HepG2 (cell line): ENCODE measurements at regions not wholly inside any gene's neighbourhood (a gene's known extent, or its start where the extent isn't known, plus 50 kb on each side); places are given as distances from the start of the nearest gene placed in this dataset.

Source experiments
- ATAC-seq: fragments of 200-7000 bp; cut with Tn5 transposase; 3 replicates; pipeline ENCODE4 v1.9.1; 2020; ENCODE audit warnings: mild to moderate bottlenecking, moderate library complexity
- BruUV-seq: library from RNA; stranded (reverse); fragments of 400-500 nt; replicated peaks from 2 replicates; lab custom pipeline; 2021; lab: Mats Ljungman, UMichigan
- CTCF ChIA-PET: fragments of 300-600 bp; formaldehyde crosslinking; extraction: SDS; loops from one replicate; lab custom pipeline; 2021; ENCODE audit warnings: low total read pairs, inconsistent platforms, low intra/inter-chr PET ratio; lab: Yijun Ruan, JAX
- POLR2A ChIA-PET: fragments of 350-600 bp; sonication (Branson Sonifier 250); formaldehyde crosslinking; loops from one replicate; lab custom pipeline; 2020; ENCODE audit warnings: antibody characterized with exemption, inconsistent platforms; lab: Yijun Ruan, JAX
- DNase-seq: peaks from one replicate; pipeline ENCODE4 v3.0.0-alpha.2; 2015; ENCODE audit warnings: low spot score
- FAIRE-seq: peaks from 3 replicates; lab custom pipeline; 2011; peaks lifted over from hg19 to GRCh38; lab: Jason Lieb, UNC
- H2AFZ ChIP-seq: one replicate; pipeline ENCODE4 v1.6.1; 2011; ENCODE audit warnings: low read length, inconsistent platforms
- H3K27ac ChIP-seq: fragments of 300-600 bp; 3 replicates; pipeline ENCODE4 v1.8.0; 2011; ENCODE audit warnings: mixed run types, mild to moderate bottlenecking, mixed read lengths, low read length, inconsistent platforms; ENCODE audit not compliant: insufficient read depth; ENCODE audit errors: extremely low read length
- H3K27me3 ChIP-seq, 2 experiments: fragments of 200-600 bp in 1 of 2; 2 replicates in 1 of 2; 3 replicates in 1 of 2; pipeline versions ENCODE4 v1.6.0 to v1.8.0; 2011; ENCODE audit warnings: low read length in 2 of 2, mild to moderate bottlenecking in 2 of 2, moderate library complexity in 2 of 2, inconsistent platforms in 1 of 2; ENCODE audit not compliant: insufficient read depth in 2 of 2, control insufficient read depth in 1 of 2
- H3K36me3 ChIP-seq, 2 experiments: fragments of 200-600 bp in 1 of 2; replicated peaks in 1 of 2; 2 replicates in 1 of 2; 3 replicates in 1 of 2; pipeline versions ENCODE4 v1.5.1 to v1.8.0; 2011; ENCODE audit warnings: low read length in 2 of 2, inconsistent platforms in 1 of 2; ENCODE audit not compliant: insufficient read depth in 2 of 2, control insufficient read depth in 1 of 2
- H3K4me1 ChIP-seq: 2 replicates; pipeline ENCODE4 v1.5.1; 2012; ENCODE audit warnings: low read length, inconsistent platforms; ENCODE audit not compliant: insufficient read depth
- H3K4me2 ChIP-seq: 2 replicates; pipeline ENCODE4 v1.6.0; 2011; ENCODE audit warnings: low read depth, low read length, inconsistent platforms
- H3K4me3 ChIP-seq, 3 experiments: fragments of 200-600 bp in 1 of 3; sonication (generic), shearing (Covaris generic) in 1 of 3; replicated peaks in 1 of 3; 2 replicates each; pipeline ENCODE4 v1.5.1; 2011 to 2016; ENCODE audit warnings: low read length in 3 of 3, inconsistent platforms in 2 of 3, low read depth in 2 of 3, mild to moderate bottlenecking in 2 of 3, control low read depth in 1 of 3, mixed read lengths in 1 of 3; ENCODE audit not compliant: insufficient read depth in 1 of 3
- H3K79me2 ChIP-seq: one replicate; pipeline ENCODE4 v1.6.1; 2011; ENCODE audit warnings: low read length, inconsistent platforms; ENCODE audit not compliant: insufficient read depth
- H3K9ac ChIP-seq: 2 replicates; pipeline ENCODE4 v1.6.0; 2011; ENCODE audit warnings: mild to moderate bottlenecking, low read depth, low read length, inconsistent platforms; ENCODE audit not compliant: insufficient read depth
- H3K9me3 ChIP-seq: 2 replicates; pipeline ENCODE4 v1.5.1; 2012; ENCODE audit warnings: mild to moderate bottlenecking, low read length
- H4K20me1 ChIP-seq: 2 replicates; pipeline ENCODE4 v1.6.0; 2011; ENCODE audit warnings: inconsistent platforms, mild to moderate bottlenecking, low read length, moderate library complexity; ENCODE audit not compliant: insufficient read depth
- GTF2F1 ChIP-seq: fragments of 150-350 bp; IDR thresholded peaks from 2 replicates; pipeline ENCODE4 v1.6.1; 2014; ENCODE audit warnings: low read length
- HNRNPH1 ChIP-seq: fragments of 200-400 bp; formaldehyde crosslinking; optimal IDR thresholded peaks from 2 replicates; pipeline ENCODE3; 2017; ENCODE audit warnings: mild to moderate bottlenecking, low read depth, low read length
- SAP130 ChIP-seq: IDR thresholded peaks from 2 replicates; pipeline ENCODE4 v1.6.1; 2016; ENCODE audit warnings: low read depth
- ZNF639 ChIP-seq: conservative IDR thresholded peaks from 2 replicates; pipeline ENCODE4 v1.6.1; 2018; ENCODE audit warnings: missing genetic modification reagents
- ZNF768 ChIP-seq: sonication (generic); formaldehyde crosslinking; IDR thresholded peaks from 2 replicates; pipeline ENCODE4 v1.4.0; 2020; ENCODE audit warnings: missing genetic modification reagents
- WGBS: methylation state at CpG from one replicate; pipeline ENCODE4 v1.1.6; 2017; ENCODE audit warnings: low lambda C conversion rate; 5-methylcytosine and 5-hydroxymethylcytosine counted together
- in situ Hi-C: cut with HindIII; loops from 2 replicates; pipeline ENCODE4 v1.10.0; 2017; ENCODE audit warnings: low pct_unique_long_range_greater_than_20kb; ENCODE audit not compliant: extremely low pct_ligation_motif_present
- intact Hi-C: fragments of 100-400 bp; cut with micrococcal nuclease; formaldehyde crosslinking; loops from one replicate; pipeline ENCODE4 v1.10.0; 2022; ENCODE audit not compliant: unreplicated experiment
- TF ChIP-seq, protein P1 (sequence below): sonication (generic); formaldehyde crosslinking; IDR thresholded peaks from 2 replicates; pipeline ENCODE4 v1.9.0; 2021; ENCODE audit warnings: missing genetic modification reagents, mild to moderate bottlenecking, borderline replicate concordance
- TF ChIP-seq, protein P2 (sequence below), 2 experiments: IDR thresholded peaks; 2 replicates each; pipeline ENCODE4 v1.6.1; 2011 to 2012; ENCODE audit warnings: low read length in 2 of 2, borderline replicate concordance in 1 of 2, low read depth in 1 of 2, mild to moderate bottlenecking in 1 of 2, moderate library complexity in 1 of 2

DNA sequence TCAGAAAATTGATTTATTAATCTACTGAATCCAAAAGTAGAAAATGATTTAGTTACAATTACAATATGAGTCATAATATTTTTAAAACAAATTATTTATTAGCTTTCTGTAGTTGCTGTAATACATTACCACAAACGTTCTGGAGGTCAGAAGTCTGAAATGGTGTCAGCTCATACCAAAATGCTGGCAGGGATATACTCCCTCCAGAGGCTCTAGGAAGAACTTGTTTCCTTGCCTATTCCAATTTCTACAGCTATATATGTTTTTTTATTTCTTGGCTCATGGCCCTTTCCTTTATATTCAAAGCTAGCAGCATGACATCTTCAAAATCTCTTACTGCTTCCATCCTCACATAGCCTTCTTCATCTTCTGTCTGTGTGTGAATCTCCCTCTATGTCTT, 667.9 kb upstream of the ITGA1 start:
- FAIRE-seq (no peak), DNase-seq (no peak), ATAC-seq (no peak)
- no peak overlapping the region for H3K27ac ChIP-seq
- CTCF ChIA-PET, result no interaction called here
- no peaks in the 10 kb centered on the region for H3K27me3 ChIP-seq
- no peaks in the 10 kb centered on the region for H4K20me1 ChIP-seq
- no peak overlapping the region for H3K4me3 ChIP-seq
- no TSS peak for BruUV-seq
- H2AFZ ChIP-seq, result no peak overlapping the region
- H3K9me3 ChIP-seq, result no peaks in the 10 kb centered on the region
- in situ Hi-C loops (no loop called here), intact Hi-C loops (no loop called here)
- H3K36me3 ChIP-seq, result no peaks in the 10 kb centered on the region
- POLR2A ChIA-PET, result no interaction called here
- H3K79me2 ChIP-seq, result no peaks in the 10 kb centered on the region
- no peaks in the 10 kb centered on the region for H3K4me1 ChIP-seq
- no peak overlapping the region for H3K4me2 ChIP-seq
- WGBS, result 0% methylated on average over 1 of the region's 1 CpG
- H3K9ac ChIP-seq, result no peak overlapping the region
- TF ChIP-seq GTF2F1, result no peak
- no peak for TF ChIP-seq SAP130 (CRISPR knock-in tag)
- TF ChIP-seq HNRNPH1, result no peak
- TF ChIP-seq, protein P1, sequence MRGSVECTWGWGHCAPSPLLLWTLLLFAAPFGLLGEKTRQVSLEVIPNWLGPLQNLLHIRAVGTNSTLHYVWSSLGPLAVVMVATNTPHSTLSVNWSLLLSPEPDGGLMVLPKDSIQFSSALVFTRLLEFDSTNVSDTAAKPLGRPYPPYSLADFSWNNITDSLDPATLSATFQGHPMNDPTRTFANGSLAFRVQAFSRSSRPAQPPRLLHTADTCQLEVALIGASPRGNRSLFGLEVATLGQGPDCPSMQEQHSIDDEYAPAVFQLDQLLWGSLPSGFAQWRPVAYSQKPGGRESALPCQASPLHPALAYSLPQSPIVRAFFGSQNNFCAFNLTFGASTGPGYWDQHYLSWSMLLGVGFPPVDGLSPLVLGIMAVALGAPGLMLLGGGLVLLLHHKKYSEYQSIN (CRISPR knock-in tag), result no peak
- TF ChIP-seq, all 625 proteins: peak for 0

DNA sequence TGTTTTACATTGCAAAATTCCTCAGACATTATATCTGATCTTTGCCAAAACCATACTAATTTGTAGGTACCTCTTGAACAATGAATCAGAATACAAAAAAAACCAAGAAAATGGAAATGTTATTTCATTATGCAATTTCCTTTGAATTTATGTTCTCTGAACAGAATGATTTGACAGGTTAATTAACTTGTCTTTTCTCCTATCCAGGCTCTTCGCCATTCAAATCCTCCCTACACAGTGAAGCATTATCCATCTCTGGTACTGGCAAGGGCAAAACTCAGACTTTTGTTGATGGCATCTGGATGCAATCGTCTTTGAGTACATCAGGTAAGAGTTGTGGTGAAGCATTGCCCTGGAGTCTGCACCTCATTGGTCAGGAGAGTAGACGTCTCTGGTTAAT, 655.7 kb upstream of the ITGA1 start:
- ATAC-seq, result no peak
- BruUV-seq, result no TSS peak
- DNase-seq, result no peak
- Histone ChIP-seq H3K4me3 (no peak overlapping the region), H3K36me3 (no peaks in the 10 kb centered on the region), H3K4me2 (no peak overlapping the region), H3K27ac (no peak overlapping the region), H4K20me1 (no peaks in the 10 kb centered on the region), H3K27me3 (no peaks in the 10 kb centered on the region; a peak in 1 of 5 replicates), H3K9ac (no peak overlapping the region), H3K4me1 (no peaks in the 10 kb centered on the region), H2AFZ (no peak overlapping the region), H3K9me3 (no peaks in the 10 kb centered on the region), H3K79me2 (no peaks in the 10 kb centered on the region)
- no peak for FAIRE-seq
- no peak for TF ChIP-seq ZNF768 (CRISPR knock-in tag)
- TF ChIP-seq, protein P2, sequence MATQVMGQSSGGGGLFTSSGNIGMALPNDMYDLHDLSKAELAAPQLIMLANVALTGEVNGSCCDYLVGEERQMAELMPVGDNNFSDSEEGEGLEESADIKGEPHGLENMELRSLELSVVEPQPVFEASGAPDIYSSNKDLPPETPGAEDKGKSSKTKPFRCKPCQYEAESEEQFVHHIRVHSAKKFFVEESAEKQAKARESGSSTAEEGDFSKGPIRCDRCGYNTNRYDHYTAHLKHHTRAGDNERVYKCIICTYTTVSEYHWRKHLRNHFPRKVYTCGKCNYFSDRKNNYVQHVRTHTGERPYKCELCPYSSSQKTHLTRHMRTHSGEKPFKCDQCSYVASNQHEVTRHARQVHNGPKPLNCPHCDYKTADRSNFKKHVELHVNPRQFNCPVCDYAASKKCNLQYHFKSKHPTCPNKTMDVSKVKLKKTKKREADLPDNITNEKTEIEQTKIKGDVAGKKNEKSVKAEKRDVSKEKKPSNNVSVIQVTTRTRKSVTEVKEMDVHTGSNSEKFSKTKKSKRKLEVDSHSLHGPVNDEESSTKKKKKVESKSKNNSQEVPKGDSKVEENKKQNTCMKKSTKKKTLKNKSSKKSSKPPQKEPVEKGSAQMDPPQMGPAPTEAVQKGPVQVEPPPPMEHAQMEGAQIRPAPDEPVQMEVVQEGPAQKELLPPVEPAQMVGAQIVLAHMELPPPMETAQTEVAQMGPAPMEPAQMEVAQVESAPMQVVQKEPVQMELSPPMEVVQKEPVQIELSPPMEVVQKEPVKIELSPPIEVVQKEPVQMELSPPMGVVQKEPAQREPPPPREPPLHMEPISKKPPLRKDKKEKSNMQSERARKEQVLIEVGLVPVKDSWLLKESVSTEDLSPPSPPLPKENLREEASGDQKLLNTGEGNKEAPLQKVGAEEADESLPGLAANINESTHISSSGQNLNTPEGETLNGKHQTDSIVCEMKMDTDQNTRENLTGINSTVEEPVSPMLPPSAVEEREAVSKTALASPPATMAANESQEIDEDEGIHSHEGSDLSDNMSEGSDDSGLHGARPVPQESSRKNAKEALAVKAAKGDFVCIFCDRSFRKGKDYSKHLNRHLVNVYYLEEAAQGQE (IDR thresholded peaks at IDR 0.05; ENCODE audit: borderline replicate concordance in 1 of 2, low read depth in 1 of 2, low read length in 2 of 2), result no peak
- no peak for TF ChIP-seq ZNF639 (CRISPR knock-in tag)
- ChIA-PET POLR2A (no interaction called here), CTCF (no interaction called here)
- in situ Hi-C loops (no loop called here), intact Hi-C loops (no loop called here)
- 0% methylated on average over 3 of the region's 3 CpGs for WGBS
